ENCODE measurements at regions not wholly inside any gene's neighbourhood (a gene's known extent, or its start where the extent isn't known, plus 50 kb on each side); places are given as distances from the start of the nearest gene placed in this dataset.

GRCh38 chr5:94040591-94041148 is 299.3 kb upstream of the POU5F2 start:
- ATAC-seq (no peak), DNase-seq (no peak)
- H3K4me3 ChIP-seq = no peak overlapping the region

GRCh38 chr5:94039101-94039500 is 297.7 kb upstream of the POU5F2 start:
- H3K27ac ChIP-seq = no peak overlapping the region
- intact Hi-C loops (cut with DNase I) = no loop called here
- ATAC-seq (no peak), DNase-seq (no peak)
- H3K4me3 ChIP-seq = no peak overlapping the region
- TF ChIP-seq, protein P1, sequence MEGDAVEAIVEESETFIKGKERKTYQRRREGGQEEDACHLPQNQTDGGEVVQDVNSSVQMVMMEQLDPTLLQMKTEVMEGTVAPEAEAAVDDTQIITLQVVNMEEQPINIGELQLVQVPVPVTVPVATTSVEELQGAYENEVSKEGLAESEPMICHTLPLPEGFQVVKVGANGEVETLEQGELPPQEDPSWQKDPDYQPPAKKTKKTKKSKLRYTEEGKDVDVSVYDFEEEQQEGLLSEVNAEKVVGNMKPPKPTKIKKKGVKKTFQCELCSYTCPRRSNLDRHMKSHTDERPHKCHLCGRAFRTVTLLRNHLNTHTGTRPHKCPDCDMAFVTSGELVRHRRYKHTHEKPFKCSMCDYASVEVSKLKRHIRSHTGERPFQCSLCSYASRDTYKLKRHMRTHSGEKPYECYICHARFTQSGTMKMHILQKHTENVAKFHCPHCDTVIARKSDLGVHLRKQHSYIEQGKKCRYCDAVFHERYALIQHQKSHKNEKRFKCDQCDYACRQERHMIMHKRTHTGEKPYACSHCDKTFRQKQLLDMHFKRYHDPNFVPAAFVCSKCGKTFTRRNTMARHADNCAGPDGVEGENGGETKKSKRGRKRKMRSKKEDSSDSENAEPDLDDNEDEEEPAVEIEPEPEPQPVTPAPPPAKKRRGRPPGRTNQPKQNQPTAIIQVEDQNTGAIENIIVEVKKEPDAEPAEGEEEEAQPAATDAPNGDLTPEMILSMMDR (IDR thresholded peaks at IDR 0.05) = no peak
- no peaks in the 10 kb centered on the region for H3K36me3 ChIP-seq
- H3K27me3 ChIP-seq (ENCODE audit: low read depth) = no peaks in the 10 kb centered on the region
- no peaks in the 10 kb centered on the region for H3K4me1 ChIP-seq
- no peaks in the 10 kb centered on the region for H3K9me3 ChIP-seq

More at GRCh38 chr5:94040591-94041148, 299.3 kb upstream of the POU5F2 start:
- Histone ChIP-seq H3K36me3 (no peaks in the 10 kb centered on the region), H3K27me3 (ENCODE audit: low read depth) (no peaks in the 10 kb centered on the region), H3K27ac (no peak overlapping the region), H3K9me3 (no peaks in the 10 kb centered on the region), H3K4me1 (no peaks in the 10 kb centered on the region)
- TF ChIP-seq, protein P1 (IDR thresholded peaks at IDR 0.05) = no peak
- intact Hi-C loops (cut with DNase I) = no loop called here

DNA sequence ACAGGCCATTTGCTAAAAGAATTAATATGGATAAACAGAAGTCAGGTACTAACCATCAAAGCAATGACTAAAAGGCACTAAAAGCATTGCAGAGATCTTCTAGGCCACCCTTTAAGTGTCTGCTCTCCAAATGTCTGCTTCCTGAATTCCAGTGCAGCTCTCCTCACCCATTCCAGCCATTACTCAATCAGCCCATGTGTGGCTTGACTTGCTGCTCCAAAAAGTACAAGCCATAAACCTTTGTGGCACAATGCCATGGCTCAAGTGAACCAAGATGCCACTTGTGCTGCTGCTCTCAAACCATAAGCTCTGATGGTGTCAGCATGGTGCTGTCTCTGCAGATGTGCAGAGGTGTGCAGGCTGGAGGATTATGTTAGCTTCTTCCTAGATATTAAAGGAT is 290.2 kb upstream of the POU5F2 start:
- ATAC-seq (peak; percentile 35 to 72), DNase-seq (no peak)
- Histone ChIP-seq H3K4me1 (peaks cover 7% of the 10 kb centered on the region), H3K36me3 (no peaks in the 10 kb centered on the region), H3K9me3 (no peaks in the 10 kb centered on the region), H3K4me3 (no peak overlapping the region), H3K27ac (no peak overlapping the region), H3K27me3 (ENCODE audit: low read depth) (no peaks in the 10 kb centered on the region)
- intact Hi-C loops (cut with DNase I) = no loop called here
- TF ChIP-seq, protein P1 (IDR thresholded peaks at IDR 0.05) = no peak

- no peak for DNase-seq
Observed at GRCh38 chr5:94028001-94028400, 286.6 kb upstream of the POU5F2 start.

DNA sequence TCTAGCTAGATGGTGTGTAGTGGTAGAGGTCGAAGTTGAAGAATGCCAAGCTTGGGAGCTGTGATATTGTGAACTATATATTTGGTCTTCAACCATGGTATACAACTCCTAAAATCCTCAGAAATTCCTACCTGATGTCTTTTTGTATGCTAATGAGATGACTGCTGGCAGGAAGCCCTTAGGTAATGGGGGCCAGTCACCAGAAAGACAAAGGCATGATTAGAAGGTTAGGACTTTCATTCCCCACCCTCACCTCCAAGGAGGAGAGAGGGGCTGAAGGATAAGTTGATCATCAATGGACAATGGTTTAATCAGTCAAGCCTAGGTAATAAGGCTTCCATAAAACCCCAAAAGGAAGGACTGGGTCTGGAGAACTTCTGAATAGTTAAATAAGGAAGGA is 285.7 kb upstream of the POU5F2 start:
- TF ChIP-seq, protein P1 (IDR thresholded peaks at IDR 0.05) = no peak
- Histone ChIP-seq H3K36me3 (no peaks in the 10 kb centered on the region), H3K27ac (no peak overlapping the region), H3K4me1 (peaks cover 7% of the 10 kb centered on the region), H3K4me3 (no peak overlapping the region), H3K27me3 (ENCODE audit: low read depth) (no peaks in the 10 kb centered on the region), H3K9me3 (no peaks in the 10 kb centered on the region)
- no peak for DNase-seq
- intact Hi-C loops (cut with DNase I) = no loop called here
- no peak for ATAC-seq

More at GRCh38 chr5:94028001-94028400, 286.6 kb upstream of the POU5F2 start:
- Histone ChIP-seq H3K4me1 (peaks cover 7% of the 10 kb centered on the region), H3K4me3 (no peak overlapping the region), H3K36me3 (no peaks in the 10 kb centered on the region), H3K9me3 (no peaks in the 10 kb centered on the region), H3K27me3 (ENCODE audit: low read depth) (no peaks in the 10 kb centered on the region), H3K27ac (no peak overlapping the region)
- intact Hi-C loops (cut with DNase I) = no loop called here
- ATAC-seq = no peak
- TF ChIP-seq, protein P1 (IDR thresholded peaks at IDR 0.05) = no peak
